ENCODE measurements at regions not wholly inside any gene's neighbourhood (a gene's known extent, or its start where the extent isn't known, plus 50 kb on each side); places are given as distances from the start of the nearest gene placed in this dataset.
"Not testable (repeated sequence)": the region's sequence is repeated elsewhere in the genome, so short reads cannot be mapped to it uniquely, and the experiment has no call there.

DNA sequence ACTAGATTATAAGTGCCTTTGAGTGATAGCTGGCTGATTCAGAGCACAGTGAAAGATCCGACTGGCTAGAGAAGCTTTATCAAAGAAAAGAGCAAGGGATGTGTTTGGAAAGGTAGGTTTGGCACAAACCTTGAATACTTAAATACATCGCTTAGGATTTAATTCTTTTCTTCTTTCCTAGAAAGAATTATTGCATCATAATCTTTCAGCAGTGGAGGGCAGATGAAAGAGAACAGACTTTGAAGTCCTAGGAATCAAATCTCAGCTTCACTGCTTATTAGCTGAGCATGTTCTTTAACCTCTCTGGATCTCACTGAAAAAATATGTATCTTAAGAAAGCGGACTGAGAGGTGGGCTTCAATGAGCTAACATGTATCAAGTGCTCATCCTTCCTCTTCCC is 122.8 kb downstream of the ZNF365 start:
- no peak for DNase-seq (ENCODE audit: low read depth in 3 of 3)

DNA sequence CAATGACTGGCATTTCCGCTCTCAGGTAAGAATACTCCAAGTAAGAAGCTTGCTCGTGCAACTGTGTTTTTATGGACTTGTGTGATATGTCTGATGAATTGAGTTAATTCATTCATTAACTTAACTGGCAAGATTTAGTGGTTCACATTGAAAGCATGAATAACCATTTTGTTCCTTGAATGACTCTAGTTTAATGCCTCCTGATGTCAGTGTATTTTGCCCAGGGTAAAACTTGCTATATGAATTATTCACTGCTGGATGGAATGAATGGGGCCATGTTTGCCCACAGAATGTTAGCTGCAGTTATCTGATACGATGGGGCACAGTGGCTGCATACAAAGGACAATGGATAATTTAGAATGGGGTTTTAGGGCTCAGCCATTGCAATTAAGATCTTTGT is 124.1 kb downstream of the ZNF365 start:
- DNase-seq (ENCODE audit: low read depth in 3 of 3): no peak

GRCh38 chr10:62500116-62500515 is 125.9 kb downstream of the ZNF365 start:
- DNase-seq (ENCODE audit: low read depth in 3 of 3): not testable (repeated sequence)

- DNase-seq (ENCODE audit: low read depth in 3 of 3): no peak
Observed at GRCh38 chr10:62501547-62501946, 127.4 kb downstream of the ZNF365 start.

DNA sequence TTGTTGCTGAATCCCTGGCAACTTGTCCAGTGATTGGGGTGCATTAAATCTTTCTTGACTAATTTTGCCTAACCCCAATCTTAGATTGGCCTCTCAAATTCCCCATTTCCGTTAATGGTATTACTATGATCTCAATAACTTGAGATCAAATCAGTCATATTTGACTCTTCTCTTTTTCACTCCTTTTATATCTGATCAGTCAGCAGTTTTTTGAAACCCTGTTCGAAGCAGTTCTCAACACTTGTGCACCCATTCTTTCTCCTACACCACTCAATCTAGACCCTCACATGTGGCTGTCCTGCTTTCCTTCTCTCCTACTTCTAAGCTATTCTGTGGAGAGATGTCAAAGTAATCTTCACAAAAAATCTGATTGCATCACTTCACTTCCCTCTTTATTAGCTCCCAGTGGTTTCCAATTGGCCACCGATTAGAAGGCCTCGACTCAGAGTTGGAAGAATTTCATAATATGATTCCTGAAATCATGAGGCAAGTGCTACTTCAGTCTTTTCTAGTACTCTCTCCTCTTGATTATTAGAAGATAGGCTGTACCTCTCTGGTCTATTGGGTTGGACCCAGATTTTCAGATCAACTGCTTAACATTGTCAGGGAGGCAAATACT is 128.9 kb downstream of the ZNF365 start:
- DNase-seq (ENCODE audit: low read depth in 3 of 3): no peak

- DNase-seq (ENCODE audit: low read depth in 3 of 3): no peak
Observed at GRCh38 chr10:62503872-62504271, 129.7 kb downstream of the ZNF365 start.

GRCh38 chr10:62506371-62506770 is 132.2 kb downstream of the ZNF365 start:
- DNase-seq (ENCODE audit: low read depth in 3 of 3): no peak

DNA sequence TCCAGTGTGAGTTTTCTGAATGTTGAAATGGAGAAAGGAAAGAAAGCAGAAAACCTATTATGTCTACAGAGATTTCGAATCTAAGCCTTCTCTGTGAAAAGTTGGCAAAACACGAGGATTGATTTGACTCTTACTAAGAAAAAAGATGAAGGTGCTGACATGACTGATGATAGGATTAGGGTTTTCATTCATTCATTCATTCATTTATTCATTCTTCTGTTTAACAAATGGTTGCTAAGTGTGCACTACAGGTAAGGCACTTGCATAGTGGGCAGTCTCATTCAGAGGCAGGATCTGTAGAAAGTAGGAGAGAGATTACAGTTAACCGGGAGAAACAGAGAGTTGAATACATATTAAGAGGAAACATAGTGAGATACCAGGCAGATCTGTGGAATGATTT is 137.1 kb downstream of the ZNF365 start:
- DNase-seq (ENCODE audit: low read depth in 3 of 3): no peak

DNA sequence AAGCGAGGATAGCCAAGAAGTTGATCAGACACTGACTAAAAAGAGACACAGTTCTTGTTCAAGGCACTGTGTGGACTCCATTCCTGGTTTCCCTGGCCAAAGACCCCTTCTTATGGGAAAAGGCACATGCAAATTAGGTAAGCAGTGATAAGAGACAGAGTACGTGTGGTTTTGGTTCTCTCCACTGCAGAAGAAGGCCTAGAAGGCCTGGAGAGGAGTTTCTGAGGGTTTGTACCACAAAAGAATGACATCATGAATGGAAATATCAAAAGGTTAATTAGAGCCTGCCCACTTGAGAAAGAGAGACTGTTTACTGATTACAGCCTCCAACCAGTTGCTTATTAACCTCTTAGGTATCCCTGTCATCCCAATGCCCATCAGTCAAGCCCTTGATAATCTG is 137.5 kb downstream of the ZNF365 start:
- no peak for DNase-seq (ENCODE audit: low read depth in 3 of 3)

- no peak for DNase-seq (ENCODE audit: low read depth in 3 of 3)
Observed at GRCh38 chr10:62512732-62513475, 138.7 kb downstream of the ZNF365 start.

GRCh38 chr10:62514079-62514693 is 140.0 kb downstream of the ZNF365 start:
- no peak for DNase-seq (ENCODE audit: low read depth in 3 of 3)

DNA sequence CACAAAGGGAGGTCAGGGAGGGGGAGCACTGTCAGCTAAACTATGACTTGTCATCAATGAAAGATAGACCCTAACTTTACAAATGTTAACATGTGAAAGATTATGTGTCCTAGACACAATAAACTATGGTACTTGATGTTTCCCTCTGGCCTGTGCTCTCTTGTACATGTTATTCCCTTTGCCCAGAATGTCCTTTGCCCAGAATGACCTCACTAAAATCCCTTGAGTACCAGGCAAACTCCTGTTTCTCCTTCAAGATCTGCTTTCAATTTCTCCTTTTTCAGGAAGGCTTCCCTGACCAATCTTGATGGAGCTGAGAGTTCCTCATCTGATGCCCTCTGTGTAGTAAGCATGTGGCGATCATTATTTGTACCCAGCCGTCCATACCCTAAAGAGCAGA is 143.1 kb downstream of the ZNF365 start:
- no peak for DNase-seq (ENCODE audit: low read depth in 3 of 3)

GRCh38 chr10:62527019-62527827 is 153.1 kb downstream of the ZNF365 start:
- DNase-seq (ENCODE audit: low read depth in 3 of 3): no peak

DNA sequence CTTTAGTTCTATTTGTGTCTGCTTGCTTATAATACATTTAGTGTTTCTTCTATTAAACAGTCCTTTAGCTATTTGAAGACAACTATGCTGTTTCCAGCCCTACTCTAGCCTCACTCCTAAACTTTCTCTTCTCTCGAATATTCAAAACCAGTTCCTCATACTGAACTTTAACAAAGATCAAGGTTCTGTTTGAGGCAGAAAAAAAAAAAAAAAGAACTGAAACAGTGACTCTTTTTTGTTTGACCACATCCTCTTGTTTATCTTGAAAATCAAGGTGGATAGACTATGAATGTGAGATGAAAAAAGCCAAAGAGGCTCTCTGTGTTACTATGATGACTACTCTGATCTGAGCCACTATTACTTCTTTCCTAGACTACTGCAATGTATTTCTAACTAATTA is 154.3 kb downstream of the ZNF365 start:
- no peak for DNase-seq (ENCODE audit: low read depth in 3 of 3)

GRCh38 chr10:62529396-62529795 is 155.2 kb downstream of the ZNF365 start:
- DNase-seq (ENCODE audit: low read depth in 3 of 3): no peak

GRCh38 chr10:62534031-62534430 is 159.9 kb downstream of the ZNF365 start:
- no peak for DNase-seq (ENCODE audit: low read depth in 3 of 3)

DNA sequence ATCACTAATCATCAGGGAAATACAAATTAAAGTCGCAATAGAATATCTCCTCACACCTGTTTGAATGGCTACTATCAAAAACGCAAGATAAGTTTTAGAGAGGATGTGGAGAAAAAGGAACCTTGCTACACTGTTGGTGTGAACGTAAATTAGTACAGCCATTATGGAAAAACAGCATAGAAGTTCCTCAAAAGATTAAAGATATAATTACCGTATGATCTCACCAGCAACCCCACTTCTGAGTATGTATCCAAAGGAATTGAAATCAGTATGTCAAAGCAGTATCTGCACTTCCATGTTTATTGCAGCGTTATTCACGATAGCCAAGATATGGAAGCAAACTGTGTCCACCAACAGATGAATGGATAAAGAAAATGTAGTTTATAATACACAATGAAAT is 164.4 kb downstream of the ZNF365 start:
- no peak for DNase-seq (ENCODE audit: low read depth in 3 of 3)

DNA sequence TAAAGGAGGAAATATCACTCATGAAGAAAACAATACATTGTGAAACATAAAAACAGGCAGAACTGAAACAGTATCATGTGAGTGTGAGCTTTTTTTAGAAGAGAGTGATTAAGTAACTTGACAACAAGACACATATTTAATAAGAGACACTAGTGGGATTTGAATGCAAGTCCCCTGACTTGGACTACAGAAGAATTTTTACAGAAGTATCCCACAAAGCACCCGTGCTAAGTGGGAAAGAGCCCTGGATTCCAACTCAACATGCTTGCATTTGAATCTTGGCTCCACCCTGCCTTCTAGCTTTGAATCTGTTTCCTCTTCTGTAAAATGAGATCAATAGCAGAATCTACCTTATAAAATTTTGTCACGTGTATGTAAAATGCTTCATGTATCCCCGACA is 166.2 kb downstream of the ZNF365 start:
- DNase-seq (ENCODE audit: low read depth in 3 of 3): no peak

- DNase-seq (ENCODE audit: low read depth in 3 of 3): no peak
Observed at GRCh38 chr10:62541811-62542210, 167.6 kb downstream of the ZNF365 start.

- DNase-seq (ENCODE audit: low read depth in 3 of 3): no peak
Observed at GRCh38 chr10:62543571-62544355, 169.6 kb downstream of the ZNF365 start.

Data from stimulated activated CD4-positive, alpha-beta T cell treated with anti-CD3 and anti-CD28 coated beads, TNF-alpha, amount 100 ng/mL, for 48 hours (primary cell).